GM03348 (cell line): ENCODE measurements at regions not wholly inside any gene's neighbourhood (a gene's known extent, or its start where the extent isn't known, plus 50 kb on each side); places are given as distances from the start of the nearest gene placed in this dataset.
"Not testable (repeated sequence)": the region's sequence is repeated elsewhere in the genome, so short reads cannot be mapped to it uniquely, and the experiment has no call there.

ENCODE experiments used
- DNase-seq: peaks from one replicate; pipeline ENCODE4 v3.0.0; 2012; ENCODE audit warnings: low spot score

DNA sequence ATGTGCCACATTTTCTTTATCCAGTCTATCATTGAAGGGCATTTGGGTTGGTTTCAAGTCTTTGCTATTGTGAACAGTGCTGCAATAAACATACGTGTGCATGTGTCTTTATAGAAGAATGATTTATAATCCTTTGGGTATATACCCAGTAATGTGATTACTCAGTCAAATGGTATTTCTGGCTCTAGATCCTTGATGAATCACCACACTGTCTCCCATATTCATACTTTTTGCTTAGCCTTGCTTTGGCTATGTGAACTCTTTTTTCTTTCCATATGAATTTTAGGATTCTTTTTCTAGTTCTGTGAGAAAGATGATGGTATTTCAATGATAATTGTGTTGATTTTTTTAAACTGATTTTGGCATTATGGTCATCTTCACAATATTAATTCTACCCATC, 530.1 kb downstream of the SLC6A15 start:
- not testable (repeated sequence) for DNase-seq

DNA sequence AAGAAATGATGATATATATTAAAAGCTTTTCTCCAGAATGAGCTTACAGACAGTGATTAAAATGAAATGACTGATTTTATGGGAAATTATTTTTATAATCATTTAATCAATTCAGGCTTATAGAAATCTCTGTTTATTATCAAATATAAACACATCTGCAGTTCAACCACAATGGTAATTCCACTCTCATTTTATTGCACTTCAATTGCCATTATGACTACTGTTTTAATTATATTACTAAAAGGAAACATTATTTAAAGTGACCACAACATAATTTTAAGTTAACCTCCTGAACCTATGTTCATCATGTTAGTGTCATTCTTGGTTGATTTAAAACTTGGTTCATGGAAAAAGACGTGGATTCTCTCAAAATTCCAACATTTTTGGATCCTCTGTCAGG, 536.3 kb downstream of the SLC6A15 start:
- no peak for DNase-seq

DNA sequence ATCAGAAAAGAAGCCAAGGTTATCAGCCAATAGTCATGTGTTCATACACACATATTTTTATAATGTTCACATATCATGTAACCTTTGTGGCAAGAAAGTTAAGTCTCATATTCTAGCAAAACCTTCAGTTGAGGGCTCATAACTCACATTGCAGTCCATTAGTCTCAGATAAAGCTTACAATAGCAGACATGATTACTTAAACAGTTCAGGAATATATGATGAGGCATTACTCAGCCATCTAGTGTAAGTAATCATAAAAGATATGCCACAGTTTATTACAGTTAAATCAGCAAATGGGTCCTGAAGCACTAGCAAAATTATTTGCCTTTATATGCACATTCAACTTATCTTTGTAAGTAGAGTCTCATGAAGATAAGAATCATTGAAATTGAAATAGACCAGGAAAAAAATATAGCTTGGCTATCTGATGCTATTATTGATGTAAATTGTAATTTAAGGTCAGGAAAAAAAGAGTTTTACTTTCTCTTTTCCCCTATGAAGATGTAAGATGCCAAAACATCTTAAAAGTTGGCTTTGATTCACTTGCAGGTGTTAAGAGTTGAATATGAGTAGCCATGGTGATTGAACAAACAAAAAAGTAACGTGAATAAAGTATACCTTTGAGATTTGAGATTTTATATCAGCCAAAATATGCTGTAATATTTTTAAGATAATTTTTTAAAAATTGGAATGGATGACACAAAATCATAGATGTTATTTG, 537.0 kb downstream of the SLC6A15 start:
- no peak for DNase-seq

DNA sequence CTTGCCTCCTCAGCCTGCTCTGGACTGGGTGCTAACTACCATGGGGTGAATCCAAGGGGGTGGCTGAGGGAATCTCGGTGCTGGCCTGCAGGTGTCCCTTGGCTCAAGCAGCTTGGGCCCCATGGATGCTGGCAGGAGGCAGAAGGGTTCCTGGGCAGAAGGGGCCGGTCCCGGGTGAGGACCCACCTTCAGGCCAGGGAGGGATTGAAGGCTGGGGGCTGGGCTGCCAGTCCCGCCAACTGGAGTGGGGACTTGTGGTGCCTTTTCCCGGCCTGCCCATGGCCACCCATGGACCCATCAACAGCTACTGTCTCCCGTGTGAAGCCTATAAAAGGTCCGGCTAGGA, 550.1 kb downstream of the SLC6A15 start:
- no peak for DNase-seq

DNA sequence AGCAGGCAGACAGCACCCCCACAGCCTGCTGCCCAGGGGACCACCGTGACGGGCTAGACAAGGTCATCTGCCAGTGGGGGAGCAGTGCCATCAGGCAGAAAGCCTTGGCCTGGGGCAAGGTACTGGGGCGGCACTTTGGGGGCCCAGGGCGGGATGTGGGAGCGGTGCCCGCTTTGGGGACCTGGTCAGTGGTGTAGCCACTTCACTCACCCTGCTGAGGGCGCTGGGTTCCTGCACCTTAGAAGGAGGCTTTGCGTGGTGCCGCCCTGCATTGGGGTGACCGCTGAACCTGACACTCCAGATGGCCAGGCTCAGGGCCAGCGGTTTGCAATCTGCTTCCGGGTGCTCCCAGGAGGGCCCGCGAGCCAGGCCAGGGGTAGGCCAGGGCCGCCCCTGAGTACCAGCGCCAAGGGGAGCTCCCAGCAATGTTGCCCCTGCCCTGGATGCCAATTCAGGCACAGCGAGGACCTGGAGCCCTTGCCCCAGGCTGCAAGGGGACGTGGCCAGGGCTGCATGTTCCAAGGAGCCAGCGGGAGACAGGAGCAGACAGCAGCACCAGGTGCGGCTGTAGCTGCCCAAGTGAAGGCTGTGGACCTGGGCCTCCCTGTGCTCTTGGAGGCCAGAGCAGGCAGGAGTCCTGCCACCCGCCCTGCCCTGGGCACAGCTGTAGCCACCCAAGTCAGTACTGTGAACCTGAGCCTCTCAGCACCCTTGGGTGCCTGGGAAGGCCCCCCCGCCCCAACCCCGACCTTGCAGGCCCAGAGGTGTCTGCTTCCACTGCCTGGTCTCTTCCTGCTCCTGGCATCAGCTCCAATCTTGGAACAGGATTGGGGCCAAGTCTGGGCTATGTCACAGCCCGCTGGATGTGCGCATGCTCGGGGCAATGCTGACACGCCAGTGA, 550.7 kb downstream of the SLC6A15 start:
- DNase-seq, result no peak

DNA sequence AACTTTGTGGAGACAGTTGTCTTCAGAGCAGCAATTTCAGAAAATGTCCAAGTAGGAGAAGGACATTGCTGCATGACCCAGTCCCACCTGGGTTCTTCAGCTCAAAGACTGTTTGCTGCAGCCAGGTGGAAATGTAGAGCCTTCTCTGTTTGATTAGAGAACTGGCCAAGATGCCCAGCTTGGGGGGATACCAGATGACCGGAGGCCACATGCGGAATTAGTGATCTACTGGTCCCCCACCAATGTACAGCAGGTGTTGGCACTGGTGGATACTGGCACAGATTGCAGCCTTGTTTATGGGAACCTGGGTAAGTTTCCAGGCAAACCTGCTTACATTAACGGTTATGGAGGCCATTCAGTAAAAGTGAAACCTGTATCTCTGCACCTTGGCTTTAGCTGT, 555.3 kb downstream of the SLC6A15 start:
- DNase-seq, result no peak

DNA sequence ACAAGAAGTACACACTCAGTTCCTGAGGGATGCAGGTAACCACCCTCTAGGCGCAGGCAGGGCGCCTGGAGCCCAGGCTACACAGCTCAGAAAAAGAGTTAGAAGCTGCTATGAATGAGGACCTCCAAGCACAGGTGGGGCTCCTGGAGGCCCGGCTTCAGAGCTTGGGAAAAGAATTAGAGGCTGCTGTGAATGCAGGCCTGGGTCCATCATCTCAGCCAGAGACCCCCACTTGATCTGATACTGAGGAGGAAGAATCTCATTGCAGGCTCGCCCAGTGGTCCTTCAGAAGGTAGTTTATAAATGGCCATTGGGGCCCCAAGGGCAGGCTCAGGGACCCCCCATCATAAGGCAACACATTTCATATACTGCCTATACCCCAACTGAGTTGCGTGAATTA, 556.4 kb downstream of the SLC6A15 start:
- DNase-seq, result no peak

DNA sequence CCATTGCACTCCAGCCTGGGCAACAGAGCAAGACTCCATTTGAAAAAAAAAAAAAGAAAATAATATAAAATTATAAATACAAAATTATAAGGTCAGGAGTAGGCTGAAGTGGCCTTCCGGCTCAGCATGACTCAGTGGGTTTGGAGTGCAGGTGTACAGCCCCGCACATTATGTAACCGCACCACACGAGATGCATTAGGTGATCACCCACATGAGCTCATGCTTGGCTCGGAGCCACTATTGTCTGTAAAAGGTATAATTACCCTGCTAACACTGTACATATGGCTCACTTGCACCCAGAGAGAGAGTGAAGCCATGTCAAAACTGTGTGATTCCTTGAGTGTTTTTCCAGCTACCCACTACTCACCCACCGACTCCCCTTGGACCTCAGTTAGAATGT, 557.0 kb downstream of the SLC6A15 start:
- DNase-seq, result no peak

DNA sequence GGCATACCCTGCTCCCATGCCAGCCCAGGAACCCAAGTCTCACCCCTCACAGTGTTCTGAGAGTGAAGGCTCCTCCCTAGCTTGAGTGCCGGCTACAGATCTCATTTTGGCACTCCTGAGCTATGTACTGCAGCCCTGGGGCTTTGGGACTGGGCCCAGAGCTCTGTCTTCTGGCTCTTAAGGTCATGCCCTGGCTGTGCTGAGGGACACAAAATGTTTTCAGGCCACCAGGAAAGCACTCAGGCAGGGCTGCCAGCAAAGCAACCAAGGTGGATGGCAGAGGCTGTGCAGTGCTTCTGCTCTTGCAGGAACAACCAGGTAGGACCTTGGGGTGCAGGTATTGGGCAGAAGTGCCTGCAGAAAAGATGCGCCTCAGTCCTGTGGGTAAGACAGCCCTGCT, 564.0 kb downstream of the SLC6A15 start:
- no peak for DNase-seq

DNA sequence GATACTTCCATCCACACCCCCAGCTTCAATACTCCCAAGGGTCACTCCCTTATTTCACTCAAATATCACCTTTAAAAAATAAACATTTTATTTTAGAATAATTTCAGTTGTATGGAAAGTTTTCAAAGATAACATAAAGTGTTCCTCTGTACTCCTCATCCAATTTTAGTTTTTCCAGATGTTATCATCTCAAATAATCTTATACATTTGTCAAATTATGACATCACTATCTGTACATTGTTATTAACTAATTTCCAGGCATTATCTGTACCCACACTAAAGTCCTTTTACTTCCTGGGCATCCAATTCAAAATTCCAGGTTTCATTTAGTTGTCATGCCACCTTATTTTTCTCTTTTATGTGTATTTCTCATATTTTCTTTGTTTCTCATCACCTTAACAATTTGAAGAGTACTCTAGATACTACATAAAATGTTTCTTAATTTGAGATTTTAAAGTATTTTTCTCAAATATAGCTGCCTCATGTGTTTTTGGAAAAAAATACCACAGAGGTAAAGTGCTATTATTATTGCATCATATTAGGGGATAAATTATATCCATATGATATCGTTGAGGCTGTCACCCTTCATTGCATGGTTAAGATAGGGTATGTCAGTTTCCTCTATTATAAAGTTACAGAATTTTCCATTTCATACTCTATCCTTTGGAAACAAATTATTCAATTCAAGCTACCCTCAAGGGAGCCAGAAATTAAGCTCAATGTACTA, 571.0 kb downstream of the SLC6A15 start:
- no peak for DNase-seq

DNA sequence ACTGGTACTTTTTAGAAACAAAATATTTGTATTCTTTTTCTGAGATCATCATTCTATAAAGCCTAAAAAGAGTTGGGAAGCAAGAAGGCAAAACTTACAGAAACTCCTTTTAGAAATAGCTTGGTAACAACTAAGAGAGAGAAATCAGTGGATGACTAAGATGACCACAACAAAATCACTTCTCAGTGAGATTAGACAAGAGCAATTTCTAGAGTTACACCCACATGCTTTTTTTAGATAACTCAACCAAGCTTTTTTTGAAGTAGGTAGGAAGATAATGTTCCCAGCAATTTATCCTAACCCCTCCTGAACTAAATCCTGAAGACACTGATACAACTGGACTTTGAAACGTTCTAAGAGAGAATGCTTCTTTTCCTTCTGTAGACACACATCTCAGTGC, 576.4 kb downstream of the SLC6A15 start:
- DNase-seq, result no peak

DNA sequence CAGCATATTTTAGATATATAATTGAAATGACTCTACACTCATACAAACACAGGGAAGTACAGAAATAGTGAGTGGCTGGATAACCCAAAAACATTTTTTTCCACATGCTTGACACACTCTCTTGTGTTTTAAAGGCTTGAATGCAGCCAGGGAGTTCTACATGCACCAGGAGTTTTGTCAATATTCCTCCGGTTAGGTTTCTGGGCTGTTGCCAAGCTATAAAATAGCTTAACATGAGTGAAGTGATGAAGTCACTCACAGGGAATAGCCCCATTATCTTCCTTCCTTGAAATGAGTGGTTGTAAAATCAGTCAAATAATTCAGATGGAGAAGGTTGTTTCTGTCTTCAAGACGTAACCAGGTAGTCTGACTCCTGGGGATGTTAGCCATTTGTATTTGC, 582.7 kb downstream of the SLC6A15 start:
- DNase-seq, result no peak

DNA sequence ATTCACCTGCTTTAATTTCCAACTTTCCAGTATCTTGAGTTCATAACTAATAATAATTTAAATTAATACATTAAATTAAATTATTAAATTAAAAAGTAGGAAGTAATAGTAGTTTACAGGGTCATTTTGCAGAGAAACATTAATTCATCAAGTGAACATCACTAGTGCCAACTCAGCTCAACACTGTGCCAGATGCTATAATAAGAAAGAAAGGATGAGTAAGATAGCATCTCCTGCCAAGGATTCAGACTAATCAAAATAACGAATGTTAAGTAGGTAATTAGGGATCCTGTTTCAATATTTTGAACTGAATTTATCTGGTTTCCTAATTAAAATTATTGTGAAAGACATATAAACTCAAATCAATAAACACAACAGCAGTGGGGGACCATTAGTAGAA, 596.7 kb downstream of the SLC6A15 start:
- no peak for DNase-seq

DNA sequence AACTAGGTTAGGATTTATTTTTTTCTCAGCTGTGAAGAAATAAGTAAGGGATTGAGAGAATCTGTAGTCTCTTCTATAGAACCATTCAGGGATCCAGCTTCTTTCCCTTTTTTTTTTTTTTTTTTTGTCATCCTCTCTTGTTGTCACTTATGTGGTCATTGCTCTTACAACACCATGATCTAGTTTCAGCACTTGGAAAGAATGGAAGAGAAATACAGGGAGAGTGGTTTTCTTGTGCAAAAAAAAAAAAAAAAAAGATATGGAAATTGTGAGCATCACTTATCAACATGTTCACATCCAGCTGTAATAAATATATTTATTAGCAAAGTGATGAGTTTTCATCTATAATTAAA, 599.3 kb downstream of the SLC6A15 start:
- DNase-seq, result no peak

DNA sequence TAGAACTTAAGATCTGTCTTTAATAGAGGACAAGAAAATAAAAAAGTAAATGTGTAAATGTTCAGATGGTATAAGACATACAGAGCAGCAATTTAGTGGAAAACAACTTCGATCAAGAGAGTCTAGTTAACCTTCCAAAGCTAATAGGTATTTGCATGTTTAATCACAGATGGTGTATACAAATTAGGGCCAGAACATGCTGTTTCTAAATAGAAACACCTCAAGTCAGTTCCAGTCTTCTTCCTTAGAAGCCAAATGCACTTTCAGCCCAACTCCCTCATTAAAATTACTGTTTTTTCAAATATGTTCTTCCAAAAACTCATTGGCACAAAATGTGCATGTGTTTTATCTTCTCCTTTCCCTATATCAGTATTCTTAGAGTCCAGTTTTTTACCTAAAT, 604.4 kb downstream of the SLC6A15 start:
- DNase-seq, result no peak

DNA sequence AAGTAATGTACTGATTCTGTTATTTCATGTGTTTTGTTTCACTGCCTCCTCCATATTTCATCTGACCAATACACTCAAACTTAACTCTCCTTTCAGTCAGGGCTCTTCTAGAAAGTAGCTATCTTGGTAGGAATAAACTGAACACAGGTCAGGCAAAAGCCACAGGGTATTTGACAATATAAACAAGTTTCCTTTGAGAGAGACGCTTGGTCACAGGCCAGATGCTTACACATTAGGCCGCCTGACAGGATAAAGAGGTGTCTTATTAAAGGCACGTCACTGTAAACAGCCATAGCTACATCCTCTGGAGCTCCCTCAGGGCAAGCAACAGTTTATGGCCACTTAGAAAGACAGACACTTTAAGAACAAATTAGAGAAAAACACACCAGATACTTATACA, 607.5 kb downstream of the SLC6A15 start:
- DNase-seq, result no peak

DNA sequence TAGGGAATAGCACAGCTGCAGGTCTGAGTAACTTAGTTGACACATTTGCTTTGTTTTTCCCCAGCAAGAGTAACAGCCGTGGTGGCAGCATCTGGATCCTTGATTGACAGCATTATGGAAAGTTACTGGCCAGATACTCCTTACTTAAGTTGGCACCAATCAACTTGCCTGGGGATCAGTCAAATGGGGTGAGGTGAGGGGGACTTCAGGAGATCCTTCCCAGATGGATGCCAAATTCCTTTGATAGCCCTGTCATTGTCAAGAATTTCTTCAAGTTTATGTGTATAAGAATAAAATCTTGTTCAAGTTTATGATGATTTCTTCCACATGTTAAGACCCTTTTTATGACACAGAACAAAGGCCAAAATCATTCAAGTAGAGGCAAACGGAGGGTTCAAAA, 618.4 kb downstream of the SLC6A15 start:
- DNase-seq, result no peak

DNA sequence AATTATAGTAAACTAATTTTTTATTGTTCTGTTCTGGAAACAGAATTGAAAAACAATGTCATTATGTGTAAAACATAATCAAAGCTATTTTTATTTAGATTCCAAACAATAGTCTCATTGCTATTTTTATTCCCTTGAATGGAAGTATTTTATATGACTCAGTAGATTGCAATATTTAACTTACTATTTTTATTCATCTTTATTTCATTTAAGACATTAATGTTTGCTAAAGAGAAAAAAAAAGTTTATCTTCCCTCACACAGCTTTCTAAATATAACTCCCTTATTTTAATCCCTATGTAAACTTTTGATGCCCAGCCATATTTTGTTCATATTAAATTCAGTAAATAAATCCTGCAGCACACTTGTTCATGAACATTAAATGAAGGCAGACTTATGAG, 622.4 kb downstream of the SLC6A15 start:
- DNase-seq, result peak; percentile 4

DNA sequence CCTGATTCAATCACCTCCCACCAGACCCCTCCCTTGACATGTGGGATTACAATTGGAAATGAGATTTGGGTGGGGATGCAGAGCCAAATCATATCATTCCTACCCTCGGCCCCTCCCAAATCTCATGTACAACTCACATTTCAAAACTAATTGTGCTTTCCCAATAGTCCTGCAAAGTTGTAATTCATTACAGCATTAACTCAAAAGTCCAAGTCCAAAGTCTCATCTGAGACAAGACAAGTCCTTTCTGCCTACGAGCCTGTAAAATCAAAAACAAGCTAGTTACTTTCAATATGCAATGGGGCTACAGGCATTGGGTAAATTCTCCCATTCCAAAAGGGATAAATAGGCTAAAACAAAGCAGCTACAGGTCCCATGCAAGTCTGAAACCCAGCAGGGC, 634.6 kb downstream of the SLC6A15 start:
- DNase-seq, result no peak

DNA sequence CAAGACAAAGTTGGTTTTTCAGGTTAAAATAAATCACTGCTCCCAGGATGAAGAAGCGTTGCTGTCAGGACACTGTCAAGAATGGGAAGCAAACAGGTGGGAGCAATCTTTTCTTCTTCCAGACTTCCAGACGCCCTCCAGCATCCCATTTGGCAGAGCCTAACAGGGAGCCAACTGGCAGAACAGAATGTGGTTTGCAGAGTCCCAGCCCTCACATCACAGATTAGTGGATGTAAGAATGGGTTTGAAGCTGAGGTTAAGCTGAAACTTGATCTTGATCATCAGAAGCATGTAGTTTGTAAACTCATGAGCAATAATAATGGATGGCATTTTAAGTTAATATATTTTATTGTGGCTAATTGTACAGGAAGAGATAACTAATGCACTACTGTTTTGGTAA, 636.4 kb downstream of the SLC6A15 start:
- DNase-seq, result no peak

DNA sequence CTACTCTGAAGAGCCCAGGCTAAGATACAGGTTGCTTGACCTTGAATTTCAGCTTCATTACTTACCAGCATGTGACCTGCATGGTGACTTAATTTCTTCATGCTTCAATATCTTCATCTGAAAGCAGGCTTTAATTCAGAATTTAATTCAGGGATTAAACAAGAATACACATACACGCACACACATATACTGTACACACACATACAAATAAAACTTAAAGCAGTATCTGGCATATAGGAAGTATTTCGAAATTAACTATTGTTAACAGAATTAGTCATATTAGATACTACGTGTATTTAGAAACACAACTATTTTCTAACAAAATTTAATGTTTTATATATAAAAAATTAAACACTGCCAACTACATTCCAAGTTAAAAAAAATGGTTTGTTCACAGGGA, 640.3 kb downstream of the SLC6A15 start:
- DNase-seq, result no peak

DNA sequence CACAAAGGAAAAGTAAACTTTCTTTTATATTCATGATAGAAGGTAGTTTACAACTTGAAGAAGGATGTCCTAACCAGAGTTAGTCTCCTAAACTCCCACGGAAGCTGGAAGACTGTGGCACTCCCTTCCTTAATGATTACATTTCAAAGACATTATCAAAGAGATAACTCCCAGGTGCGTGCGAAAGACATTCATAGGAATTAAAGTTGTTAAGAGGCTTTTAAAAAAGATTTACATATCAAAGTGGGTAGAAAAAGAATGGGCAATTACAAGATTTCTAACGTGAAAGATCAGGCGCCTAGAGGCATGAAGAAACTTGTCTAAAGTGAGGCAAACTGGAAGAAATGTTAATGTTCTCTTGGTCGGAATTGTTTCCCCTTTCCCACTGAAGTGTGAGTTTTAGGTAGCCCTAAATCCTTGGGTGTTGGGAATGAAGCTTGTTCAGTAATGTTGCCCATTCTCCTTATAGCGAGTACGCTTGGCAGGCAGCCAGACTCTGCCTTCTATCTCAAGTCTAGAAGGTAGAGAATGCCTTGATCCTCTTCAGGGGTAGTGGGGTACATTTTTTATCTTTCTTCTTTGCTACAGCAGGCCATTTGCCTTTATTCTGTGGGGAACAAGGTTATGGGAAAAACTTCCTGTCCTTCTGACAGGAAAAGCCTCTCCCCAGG, 642.0 kb downstream of the SLC6A15 start:
- no peak for DNase-seq

DNA sequence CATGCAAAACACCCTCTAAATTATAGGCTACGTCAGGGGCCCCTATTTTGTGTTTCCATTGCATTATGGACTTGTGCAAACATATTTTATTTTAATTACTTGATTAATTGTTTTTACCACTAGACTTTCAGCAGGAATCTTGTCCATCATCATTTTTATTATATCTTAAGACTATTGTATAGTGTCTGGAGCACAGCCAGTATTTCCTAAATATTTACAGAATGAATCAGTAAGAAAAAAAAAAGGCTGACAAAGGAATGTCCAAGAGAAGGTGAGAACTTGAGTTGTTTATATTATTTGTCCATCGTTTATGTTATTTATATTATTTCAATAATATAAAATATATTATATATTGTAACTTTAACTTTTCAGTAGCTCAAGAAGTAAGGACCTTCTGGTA, 664.7 kb downstream of the SLC6A15 start:
- no peak for DNase-seq
